Testis (tissue), 2 donors: ENCODE measurements at regions not wholly inside any gene's neighbourhood (a gene's known extent, or its start where the extent isn't known, plus 50 kb on each side); places are given as distances from the start of the nearest gene placed in this dataset.

Source experiments
- CTCF ChIP-seq, 3 experiments: fragments of 450-650 bp in 2 of 3; fragments of 200-600 bp in 1 of 3; sonication (generic) in 1 of 3; IDR thresholded peaks; one replicate each; pipeline ENCODE4 v1.5.1; 2016 to 2019; ENCODE audit warnings: antibody characterized with exemption in 3 of 3, mild to moderate bottlenecking in 2 of 3, moderate library complexity in 1 of 3
- POLR2A ChIP-seq: fragments of 450-650 bp; IDR thresholded peaks from one replicate; pipeline ENCODE4 v1.6.1; 2017; ENCODE audit warnings: antibody characterized with exemption, mild to moderate bottlenecking, moderate library complexity

GRCh38 chr6:86791476-86791875, 145.9 kb upstream of the HTR1E start:
- TF ChIP-seq CTCF (IDR thresholded peaks at IDR 0.05) (no peak), POLR2A (no peak)
